Activated CD4-positive, alpha-beta T cell treated with anti-CD3 and anti-CD28 coated beads for 1 hour (primary cell): ENCODE measurements at regions not wholly inside any gene's neighbourhood (a gene's known extent, or its start where the extent isn't known, plus 50 kb on each side); places are given as distances from the start of the nearest gene placed in this dataset.
"Not testable (repeated sequence)": the region's sequence is repeated elsewhere in the genome, so short reads cannot be mapped to it uniquely, and the experiment has no call there.

Experiments
- DNase-seq: peaks from one replicate; pipeline ENCODE4 v3.0.0-alpha.2; 2020

- no peak for DNase-seq
Measured at GRCh38 chr4:58871509-58871908, 1761.3 kb upstream of the IGFBP7 start.

DNA sequence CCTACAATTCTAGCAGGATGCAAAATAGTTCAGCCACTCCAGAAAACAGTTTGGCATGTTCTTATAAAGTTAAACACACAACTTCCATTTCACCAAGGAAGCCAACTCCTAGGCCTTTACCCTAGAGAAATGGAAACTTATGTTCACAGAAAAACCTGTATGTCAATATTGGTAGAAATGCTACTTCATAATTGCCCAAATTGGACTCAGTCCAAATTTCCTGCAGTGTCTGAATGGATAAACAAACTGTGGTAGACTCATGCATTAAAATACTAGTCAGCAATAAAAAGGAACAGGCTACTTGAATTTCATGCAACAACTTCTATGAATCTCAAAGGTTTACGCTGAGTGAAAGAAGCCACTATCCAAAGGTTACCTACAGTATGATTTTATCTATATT is 1738.8 kb upstream of the IGFBP7 start:
- no peak for DNase-seq

DNA sequence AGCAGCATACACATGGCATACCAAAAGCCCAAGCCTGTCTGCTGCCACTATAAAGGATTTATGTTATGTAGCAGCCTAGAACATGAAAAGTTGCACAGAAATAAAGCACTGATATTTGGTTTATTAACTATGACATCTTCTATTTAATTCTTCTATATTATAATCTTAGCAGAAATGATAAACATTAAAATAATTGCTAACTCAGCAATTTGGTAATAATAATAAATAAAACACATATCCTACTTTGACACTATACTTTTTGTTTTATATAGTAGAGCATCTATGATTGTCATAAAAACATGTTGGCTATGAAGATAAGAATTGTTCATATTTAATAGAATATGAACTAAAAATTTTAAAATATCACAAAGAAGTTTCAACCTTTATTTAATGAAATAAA is 1733.3 kb upstream of the IGFBP7 start:
- no peak for DNase-seq

DNA sequence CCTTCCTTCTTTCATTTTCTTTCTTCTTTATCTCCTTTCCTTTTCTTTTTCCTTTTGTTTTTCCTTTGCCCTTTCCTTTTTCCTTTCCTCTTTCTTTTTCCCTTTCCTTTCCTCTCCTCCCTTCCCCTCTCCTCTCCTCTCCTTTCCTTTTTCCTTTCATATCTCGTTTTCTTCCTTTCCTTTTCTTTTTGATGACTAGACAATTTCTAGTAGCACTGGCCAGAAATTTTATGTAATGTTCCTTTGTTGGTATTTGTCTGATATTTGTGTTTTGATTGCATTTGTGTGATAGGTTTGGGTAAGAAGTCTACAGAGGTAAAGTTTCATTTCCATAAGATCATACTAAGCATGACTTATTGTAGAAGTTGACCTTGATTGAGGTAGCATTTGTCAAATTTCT is 1722.9 kb upstream of the IGFBP7 start:
- no peak for DNase-seq

DNA sequence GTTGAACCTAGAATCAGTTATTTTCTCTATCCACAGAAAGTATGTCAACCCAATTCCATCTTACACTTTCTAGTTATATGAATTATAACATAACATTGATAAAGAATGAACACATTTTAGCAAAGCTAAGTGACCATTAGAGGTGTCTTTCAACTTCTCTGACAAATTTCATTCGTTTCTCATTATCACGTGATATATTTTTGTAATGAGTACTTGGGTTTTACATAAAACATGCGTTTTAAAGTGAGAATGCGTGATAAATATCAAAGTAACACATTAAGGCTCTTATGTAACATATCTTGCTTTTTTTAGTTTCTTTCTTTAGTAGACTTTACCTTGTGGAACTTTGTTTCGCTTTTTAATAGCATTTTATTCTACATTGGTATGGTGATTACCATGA is 1715.1 kb upstream of the IGFBP7 start:
- DNase-seq = no peak

- not testable (repeated sequence) for DNase-seq
Measured at GRCh38 chr4:58818560-58818959, 1708.4 kb upstream of the IGFBP7 start.

DNA sequence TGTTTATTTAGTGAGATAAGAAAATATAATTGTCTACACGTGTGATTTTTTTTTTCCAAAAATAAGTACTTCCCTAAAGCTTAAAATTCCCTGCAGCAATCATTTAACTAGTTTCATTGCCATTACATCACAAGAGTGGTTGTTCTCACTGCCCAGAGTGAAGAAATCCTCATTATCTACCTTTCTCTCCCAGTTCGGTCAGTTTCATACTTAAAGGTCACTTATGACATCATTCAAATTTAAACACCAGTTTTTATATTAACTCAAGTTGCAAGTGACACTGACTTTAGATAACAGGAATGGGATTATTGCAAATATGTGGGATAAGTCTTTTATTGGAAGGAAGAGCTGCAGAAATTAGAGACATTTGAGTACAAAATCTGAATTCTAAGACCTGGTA is 1699.8 kb upstream of the IGFBP7 start:
- no peak for DNase-seq

GRCh38 chr4:58809366-58809765 is 1699.2 kb upstream of the IGFBP7 start:
- DNase-seq = no peak

DNA sequence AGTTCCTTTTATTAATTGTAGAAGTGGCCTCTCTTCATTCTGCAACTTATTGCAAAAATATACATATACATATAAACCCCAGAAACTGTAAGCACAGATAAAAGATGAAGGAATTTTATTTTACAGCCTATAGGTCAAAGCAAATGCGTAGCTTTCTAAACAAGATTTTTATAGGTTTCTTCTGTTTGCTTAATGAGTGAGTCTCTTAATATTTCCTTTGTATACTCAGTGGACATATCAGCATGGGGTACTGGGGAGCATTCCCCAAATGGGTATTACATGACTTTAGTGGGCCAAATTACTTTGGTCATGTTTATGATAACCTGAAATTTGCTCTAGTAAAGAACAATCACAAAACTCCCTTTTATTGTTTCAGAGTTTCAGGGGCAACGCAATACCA is 1698.6 kb upstream of the IGFBP7 start:
- DNase-seq = no peak

DNA sequence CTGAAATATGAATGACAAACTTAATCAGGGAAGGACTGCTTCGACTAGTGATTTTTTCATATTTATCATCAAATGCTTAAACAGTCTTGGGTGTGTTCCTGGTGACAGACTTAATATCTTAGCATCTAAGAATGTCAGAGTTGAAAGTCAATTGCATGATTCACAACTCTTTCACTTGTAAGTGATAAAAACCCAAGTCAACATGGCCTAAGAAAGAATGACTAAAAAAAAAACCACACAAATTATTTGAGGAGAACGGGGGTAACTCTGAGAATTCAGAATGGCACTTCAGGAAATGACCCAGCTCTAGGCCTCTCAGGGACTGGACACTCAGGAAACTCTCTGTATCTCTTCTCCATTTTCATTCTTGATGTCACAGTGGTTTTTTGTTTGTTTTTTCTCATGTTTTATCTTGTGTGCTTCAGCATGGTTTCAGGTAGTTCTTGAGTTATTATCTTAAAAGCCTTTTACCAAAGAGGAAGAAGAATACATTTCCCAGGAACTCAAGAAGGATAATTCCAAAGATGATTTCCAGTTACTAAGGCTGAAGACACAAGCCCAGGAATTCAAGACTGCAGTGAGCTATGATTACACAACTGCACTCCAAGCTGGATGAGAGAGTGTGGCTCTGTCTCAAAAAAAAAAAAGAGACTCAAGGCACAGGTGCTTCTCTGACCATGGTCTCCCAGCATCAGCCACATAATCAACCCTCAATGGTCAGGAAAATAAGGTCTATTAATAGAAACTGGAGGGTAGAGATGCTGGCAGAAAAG is 1697.8 kb upstream of the IGFBP7 start:
- no peak for DNase-seq

DNA sequence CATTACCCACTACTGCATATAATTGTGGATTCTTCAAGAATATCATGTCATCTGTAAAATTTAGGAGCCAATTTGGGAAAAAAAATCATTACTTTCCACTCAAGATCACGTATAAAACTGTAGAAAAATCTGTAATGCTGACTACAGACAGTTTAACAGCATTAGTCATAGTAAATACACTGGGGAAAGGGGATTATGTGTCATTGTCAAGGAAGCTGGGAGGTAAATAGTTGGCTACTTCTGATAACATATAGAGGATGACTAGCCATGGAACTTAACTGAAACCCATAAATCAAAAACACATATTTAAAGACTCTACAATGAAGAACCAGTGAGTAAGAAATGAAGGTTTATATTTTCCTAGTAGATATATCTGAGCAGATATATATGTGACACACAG is 1666.4 kb upstream of the IGFBP7 start:
- no peak for DNase-seq

DNA sequence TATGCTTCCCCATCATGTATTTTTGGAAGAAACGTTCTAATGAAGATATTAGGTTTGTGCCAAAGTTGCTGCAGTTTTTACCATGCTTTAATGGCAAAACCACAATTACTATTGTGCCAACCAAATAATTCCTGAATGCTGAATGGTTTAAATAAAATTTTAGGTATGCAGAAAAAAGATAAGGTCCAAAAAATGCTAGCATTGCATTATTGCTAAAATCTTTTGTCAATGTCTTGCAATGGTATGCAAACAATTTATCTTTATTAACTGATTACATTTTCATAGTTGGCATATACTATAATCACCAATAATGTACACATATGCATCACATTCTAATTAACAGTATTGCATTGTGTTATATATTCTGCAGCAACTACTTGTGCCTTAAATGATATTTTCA is 1657.4 kb upstream of the IGFBP7 start:
- DNase-seq = no peak

DNA sequence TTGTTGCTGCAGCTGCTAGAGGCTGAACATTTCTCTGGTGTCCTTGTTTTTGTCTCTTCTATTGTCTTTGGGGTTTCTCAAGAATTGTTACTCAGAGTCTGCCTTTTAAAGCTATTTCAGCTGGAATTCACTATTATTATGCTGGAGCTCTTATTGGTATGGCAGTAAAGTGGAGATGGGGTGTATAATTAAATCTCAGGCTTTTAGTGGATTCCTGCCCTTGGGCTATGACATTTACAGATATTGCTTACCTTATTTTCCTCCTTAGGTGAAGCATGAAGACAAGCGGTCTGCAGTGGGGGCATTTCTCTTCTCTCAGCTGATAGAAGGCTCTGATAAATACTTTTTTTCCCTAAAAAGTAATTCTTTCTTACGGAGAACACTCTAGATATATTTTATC is 1656.6 kb upstream of the IGFBP7 start:
- DNase-seq = no peak

DNA sequence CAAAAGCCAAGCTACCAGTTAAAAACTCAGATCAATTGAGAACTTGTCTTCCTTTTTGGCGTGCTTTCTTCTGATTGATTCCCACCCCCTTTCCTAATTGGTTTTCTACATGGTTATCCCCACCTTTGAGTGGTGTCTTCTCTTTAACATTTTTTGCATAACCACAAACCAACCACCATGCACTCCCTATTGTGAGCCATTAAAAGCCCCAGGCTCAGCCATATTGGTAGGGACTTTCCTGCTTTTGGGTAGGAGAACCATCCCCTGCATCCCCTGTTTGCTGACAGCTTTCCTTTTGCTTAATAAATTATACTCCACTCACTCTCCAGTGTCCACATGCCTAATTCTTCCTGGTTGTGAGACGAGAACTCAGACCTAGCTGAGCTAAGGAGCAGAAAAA is 1651.4 kb upstream of the IGFBP7 start:
- DNase-seq = no peak

DNA sequence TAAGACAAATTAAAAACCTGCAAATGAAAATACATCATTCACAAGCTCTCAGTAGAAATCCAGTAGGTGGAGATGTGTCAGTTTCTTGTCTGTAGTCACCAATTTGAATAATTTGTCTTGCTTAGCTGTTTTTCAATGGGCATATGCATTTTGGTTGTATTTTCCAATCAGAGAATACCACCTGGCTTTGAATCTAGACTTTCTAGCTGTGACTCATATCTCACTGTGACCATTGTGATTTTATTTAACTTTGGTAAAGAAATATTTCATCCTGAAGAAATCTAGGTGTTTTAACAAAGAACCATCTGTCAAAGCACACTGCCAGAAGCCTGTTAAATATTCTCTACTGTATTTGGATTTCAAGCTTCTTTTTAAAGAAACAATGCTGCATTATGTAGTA is 1650.6 kb upstream of the IGFBP7 start:
- no peak for DNase-seq

DNA sequence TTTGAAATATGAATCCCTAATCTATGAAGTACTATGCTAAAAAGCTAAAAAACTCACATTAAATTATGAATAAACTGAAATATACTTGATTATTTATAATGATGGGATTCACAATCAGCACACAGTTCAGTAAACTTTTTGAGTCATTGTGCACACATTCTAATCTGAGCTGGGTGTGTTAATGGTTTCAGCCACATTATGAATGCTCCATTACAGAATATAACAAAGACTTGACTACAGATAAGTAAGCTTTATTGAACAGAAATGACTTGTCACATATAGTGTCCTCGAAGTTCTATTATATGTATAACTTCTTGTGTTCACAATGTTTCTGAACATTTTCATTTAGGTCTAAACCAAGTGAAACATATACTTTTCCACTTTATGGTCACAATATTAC is 1649.9 kb upstream of the IGFBP7 start:
- DNase-seq = no peak

GRCh38 chr4:58749206-58749605 is 1639.0 kb upstream of the IGFBP7 start:
- DNase-seq = no peak

DNA sequence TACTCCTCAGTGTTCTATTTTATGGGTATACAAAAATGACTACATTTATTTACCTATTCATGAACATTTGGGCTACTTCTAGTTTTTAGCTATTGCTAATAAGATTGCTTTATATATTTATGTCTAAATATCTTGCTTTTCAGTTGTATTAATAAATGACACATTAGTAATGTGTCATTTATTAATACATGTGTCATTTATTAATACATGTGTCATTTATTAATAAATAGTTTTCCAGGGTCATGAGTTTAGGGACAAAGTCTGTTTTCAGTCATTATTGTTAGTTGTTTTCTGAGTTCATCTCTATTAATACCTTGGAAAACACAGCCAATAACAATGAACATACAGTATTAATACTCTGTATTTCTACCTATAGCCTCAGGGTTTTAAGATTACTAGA is 1630.7 kb upstream of the IGFBP7 start:
- no peak for DNase-seq

GRCh38 chr4:58739275-58739674 is 1629.1 kb upstream of the IGFBP7 start:
- DNase-seq = no peak

DNA sequence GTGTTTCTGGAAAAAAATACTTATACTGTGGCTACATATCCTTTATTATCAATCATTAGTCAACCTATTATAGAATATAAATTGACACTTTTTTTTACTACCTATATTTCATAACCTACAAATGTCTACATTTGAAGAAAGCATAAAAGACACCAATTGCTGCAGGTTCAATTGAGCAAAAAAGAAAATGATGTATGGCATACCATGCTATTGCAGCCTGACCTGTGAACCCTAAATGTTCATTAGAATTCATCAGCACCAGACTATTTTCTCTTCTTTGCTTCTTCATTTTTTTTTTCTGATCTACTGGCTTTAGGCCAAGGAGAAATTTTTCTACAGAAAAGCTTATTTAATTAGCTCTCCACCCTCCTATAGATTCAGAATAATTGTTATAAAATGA is 1628.2 kb upstream of the IGFBP7 start:
- no peak for DNase-seq

DNA sequence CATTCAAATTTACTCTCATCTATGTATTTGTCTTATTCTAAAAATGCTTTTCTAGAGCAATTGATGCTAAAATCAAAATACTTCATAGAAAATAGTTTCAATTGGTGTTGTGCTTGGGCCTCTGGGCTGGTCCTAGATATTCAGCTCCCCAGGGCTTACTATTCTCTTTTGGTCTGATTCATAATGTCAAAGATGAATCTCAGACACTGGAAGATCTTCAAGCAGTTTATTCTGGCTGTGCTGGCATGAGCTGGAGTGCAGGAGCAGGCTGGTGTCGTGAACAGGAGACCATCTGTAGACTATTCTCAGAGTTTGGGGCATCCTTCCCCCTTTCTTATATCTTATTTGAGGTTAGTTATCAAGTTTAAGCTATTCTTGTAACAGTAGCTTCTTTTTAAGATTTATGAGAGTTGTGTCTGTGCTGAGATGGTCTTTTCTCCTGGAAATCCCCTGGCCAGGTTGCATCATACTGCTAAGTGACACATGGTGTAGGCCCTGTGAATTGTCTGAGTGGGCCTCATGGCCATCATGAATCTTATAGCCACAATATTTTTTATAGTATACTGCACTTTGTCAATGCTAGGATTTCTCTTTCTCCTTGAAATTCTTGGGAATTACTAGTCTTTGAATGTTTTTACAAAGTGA is 1624.0 kb upstream of the IGFBP7 start:
- DNase-seq = no peak

GRCh38 chr4:58732973-58733372 is 1622.8 kb upstream of the IGFBP7 start:
- no peak for DNase-seq

DNA sequence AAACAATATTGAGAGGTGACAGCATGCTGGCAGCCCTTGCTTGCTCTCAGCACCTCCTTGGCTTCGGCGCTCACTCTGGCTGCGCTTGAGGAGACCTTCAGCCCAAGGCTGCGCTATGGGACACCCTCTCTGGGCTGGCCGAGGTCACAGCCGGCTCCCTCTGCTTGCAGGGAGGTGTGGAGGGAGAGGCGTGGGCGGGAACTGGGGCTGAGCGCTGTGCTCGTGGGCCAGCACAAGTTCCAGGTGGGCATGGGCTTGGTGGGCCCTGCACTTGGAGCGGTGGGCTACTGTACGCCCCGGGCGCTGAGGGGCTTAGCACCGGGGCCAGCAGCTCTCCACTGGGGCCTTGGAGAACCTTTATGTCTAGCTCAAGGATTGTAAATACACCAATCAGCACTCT is 1613.8 kb upstream of the IGFBP7 start:
- no peak for DNase-seq

DNA sequence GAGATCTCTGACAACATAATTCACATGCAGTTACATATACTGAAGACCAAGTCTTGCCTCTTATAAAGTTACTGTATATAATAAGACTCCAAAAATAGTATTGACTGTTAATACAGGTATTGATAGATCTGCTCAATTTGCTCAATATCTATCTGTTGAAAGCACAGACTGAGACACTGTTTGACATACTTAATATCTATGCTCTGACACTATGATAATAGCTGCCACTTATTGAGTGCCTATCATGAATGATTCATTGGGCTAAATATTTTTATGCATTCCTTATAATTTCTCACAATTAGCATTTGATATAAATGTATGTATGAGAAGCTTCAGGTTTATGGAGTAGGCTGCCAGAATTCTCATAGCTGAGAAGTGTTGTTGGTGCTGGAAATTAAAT is 1600.9 kb upstream of the IGFBP7 start:
- no peak for DNase-seq

- DNase-seq = no peak
Measured at GRCh38 chr4:58688568-58688967, 1578.4 kb upstream of the IGFBP7 start.
